RWPE2 (cell line): ENCODE measurements at regions not wholly inside any gene's neighbourhood (a gene's known extent, or its start where the extent isn't known, plus 50 kb on each side); places are given as distances from the start of the nearest gene placed in this dataset.

Source experiments
- ATAC-seq: fragments of 200-7000 bp; cut with Tn5 transposase; 3 replicates; pipeline ENCODE4 v1.9.1; 2021; ENCODE audit warnings: low read depth
- DNase-seq: peaks from one replicate; pipeline ENCODE4 v3.0.0-alpha.2; 2020; ENCODE audit warnings: low spot score
- H3K27ac ChIP-seq: fragments of 450-650 bp; 2 replicates; pipeline ENCODE4 v1.5.1; 2017; ENCODE audit warnings: mild to moderate bottlenecking; ENCODE audit not compliant: poor library complexity, severe bottlenecking
- H3K27me3 ChIP-seq: fragments of 250-450 bp; sonication (Bioruptor Pico); 2 replicates; pipeline ENCODE4 v1.5.1; 2021; ENCODE audit warnings: mild to moderate bottlenecking, moderate library complexity; ENCODE audit not compliant: insufficient read depth, poor library complexity, severe bottlenecking
- H3K36me3 ChIP-seq: fragments of 250-450 bp; sonication (Bioruptor Pico); 2 replicates; pipeline ENCODE4 v1.5.1; 2020; ENCODE audit warnings: low read depth, mild to moderate bottlenecking, moderate library complexity
- H3K4me1 ChIP-seq: fragments of 250-450 bp; sonication (Bioruptor Pico); 2 replicates; pipeline ENCODE4 v1.5.1; 2021; ENCODE audit warnings: mild to moderate bottlenecking, moderate library complexity; ENCODE audit not compliant: insufficient read depth, poor library complexity, severe bottlenecking
- H3K4me3 ChIP-seq: fragments of 250-450 bp; sonication (Bioruptor Pico); 2 replicates; pipeline ENCODE4 v1.5.1; 2021; ENCODE audit warnings: mild to moderate bottlenecking, moderate library complexity; ENCODE audit not compliant: severe bottlenecking
- H3K9me3 ChIP-seq: fragments of 250-450 bp; sonication (Bioruptor Pico); 2 replicates; pipeline ENCODE4 v1.5.1; 2021; ENCODE audit warnings: mild to moderate bottlenecking, moderate library complexity; ENCODE audit not compliant: severe bottlenecking
- CTCF ChIP-seq: fragments of 450-650 bp; IDR thresholded peaks from one replicate; pipeline ENCODE4 v1.5.1; 2017; ENCODE audit warnings: mild to moderate bottlenecking, moderate library complexity; ENCODE audit not compliant: poor library complexity, severe bottlenecking

DNA sequence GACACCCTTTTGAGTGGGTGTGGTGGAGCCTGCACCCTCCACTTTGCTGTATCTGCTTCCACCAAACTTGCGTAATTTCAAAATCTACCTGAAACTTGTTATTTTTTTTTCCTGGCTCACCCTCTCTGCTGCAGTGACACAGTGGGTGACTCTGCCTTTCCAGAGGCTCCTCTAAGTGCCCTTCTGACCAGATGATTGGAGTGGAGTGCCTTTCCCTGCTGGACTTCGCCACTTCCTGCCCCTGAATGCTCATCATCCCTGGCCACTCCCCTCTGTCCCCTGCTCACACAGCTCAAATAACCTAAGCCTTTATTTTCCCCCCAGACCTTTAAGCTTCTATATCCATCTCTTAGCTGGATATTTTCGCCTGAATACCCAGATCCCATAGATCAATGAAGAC is 777.5 kb upstream of the ID2 start:
- Histone ChIP-seq H3K4me3 (no peak overlapping the region), H3K9me3 (no peaks in the 10 kb centered on the region)

DNA sequence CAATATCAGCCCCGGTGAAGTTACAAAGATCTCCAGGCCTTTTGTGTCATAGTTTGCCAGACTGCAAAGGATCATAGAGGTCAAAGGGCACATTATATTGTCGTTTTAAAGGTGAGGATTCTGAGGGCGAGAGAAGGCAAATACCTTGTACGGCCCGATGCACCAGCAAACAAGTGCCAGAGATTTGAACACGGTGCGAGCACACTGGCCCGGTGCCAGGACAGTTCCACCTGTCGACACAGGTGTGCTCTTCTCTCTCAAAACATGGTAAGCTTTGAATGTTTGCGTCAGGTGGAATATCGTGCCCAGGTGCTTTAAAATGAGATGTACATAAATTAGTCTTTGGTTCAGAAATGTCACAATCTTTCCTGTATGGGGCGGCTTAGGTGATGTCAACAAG is 776.1 kb upstream of the ID2 start:
- no peaks in the 10 kb centered on the region for H3K36me3 ChIP-seq
- no peaks in the 10 kb centered on the region for H3K4me1 ChIP-seq
- no peak for TF ChIP-seq CTCF
- no peak overlapping the region for H3K27ac ChIP-seq
- DNase-seq, result no peak
- H3K4me3 ChIP-seq, result no peak overlapping the region
- no peaks in the 10 kb centered on the region for H3K9me3 ChIP-seq
- H3K27me3 ChIP-seq, result no peaks in the 10 kb centered on the region
- no peak for ATAC-seq

More for the DNA sequence above, 777.5 kb upstream of the ID2 start:
- no peaks in the 10 kb centered on the region for H3K36me3 ChIP-seq
- TF ChIP-seq CTCF, result no peak
- H3K4me1 ChIP-seq, result no peaks in the 10 kb centered on the region
- DNase-seq (no peak), ATAC-seq (no peak)
- no peaks in the 10 kb centered on the region for H3K27me3 ChIP-seq
- no peak overlapping the region for H3K27ac ChIP-seq

DNA sequence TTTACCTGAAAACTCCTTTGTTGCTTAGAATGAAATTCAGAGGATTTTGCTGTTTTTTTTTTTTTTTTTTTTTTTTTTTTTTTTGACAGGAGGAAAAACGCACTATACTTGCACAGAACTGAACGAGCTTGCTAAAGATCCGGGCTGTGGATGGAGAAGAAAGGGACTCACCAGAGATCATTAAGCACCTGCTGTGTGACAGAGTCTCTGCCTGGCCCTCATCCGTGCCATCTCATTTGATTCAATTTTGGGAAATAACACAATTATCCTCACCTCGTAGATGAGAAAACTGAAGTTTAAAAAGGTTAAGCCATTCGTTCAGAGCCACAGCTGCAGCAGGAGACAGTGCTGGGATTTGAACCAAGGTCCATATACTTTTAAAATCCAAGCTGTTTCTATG is 775.4 kb upstream of the ID2 start:
- no peak for ATAC-seq
- Histone ChIP-seq H3K4me1 (no peaks in the 10 kb centered on the region), H3K9me3 (no peaks in the 10 kb centered on the region), H3K27ac (no peak overlapping the region), H3K4me3 (no peak overlapping the region), H3K36me3 (no peaks in the 10 kb centered on the region), H3K27me3 (no peaks in the 10 kb centered on the region)
- TF ChIP-seq CTCF, result no peak
- DNase-seq, result no peak

DNA sequence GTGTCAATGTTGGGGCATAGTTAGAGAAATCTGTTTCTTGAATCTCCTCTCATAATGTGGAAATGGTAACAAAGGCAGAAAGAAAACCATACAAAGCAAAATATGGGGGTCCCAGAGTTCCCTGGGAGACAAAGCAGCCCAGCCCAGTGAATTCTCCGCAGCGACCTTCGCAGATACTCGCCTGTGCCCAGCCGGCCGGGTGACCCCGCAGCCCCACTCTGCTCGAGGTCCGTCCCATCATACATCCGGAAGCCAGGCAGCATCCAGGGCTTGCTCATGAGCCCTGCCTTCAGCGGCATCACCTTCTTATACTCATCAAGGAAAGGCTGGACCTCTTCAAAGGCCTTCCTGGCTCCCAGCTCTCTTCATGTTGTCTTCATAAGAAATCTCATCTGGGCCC is 774.8 kb upstream of the ID2 start:
- DNase-seq (no peak), ATAC-seq (no peak)
- Histone ChIP-seq H3K4me3 (no peak overlapping the region), H3K4me1 (no peaks in the 10 kb centered on the region), H3K36me3 (no peaks in the 10 kb centered on the region), H3K9me3 (no peaks in the 10 kb centered on the region), H3K27me3 (no peaks in the 10 kb centered on the region), H3K27ac (no peak overlapping the region)
- TF ChIP-seq CTCF, result no peak

DNA sequence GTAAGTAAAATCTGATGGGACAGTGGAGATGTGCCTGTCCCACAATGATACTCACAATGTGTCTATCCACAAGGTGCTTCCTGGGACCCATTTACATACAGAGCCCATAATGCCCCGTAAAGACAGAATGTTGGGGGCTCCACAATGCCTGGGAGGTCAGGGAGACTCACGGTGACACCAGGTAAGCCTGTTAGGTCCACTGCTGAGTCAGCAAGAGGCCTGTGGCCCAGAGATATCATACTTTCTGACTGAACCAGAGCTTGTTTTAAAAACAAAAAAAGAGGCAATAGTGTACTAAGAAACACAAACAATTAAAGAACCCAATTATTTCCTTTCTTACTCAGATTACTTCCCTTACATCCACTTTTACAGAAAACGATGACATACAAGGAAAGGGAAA is 771.1 kb upstream of the ID2 start:
- ATAC-seq (no peak), DNase-seq (no peak)
- Histone ChIP-seq H3K36me3 (no peaks in the 10 kb centered on the region), H3K9me3 (no peaks in the 10 kb centered on the region), H3K4me1 (no peaks in the 10 kb centered on the region), H3K4me3 (no peak overlapping the region), H3K27me3 (no peaks in the 10 kb centered on the region), H3K27ac (no peak overlapping the region)
- TF ChIP-seq CTCF, result no peak
